ENCODE measurements at regions not wholly inside any gene's neighbourhood (a gene's known extent, or its start where the extent isn't known, plus 50 kb on each side); places are given as distances from the start of the nearest gene placed in this dataset.

GRCh38 chr1:220386494-220387195, 114.4 kb upstream of the RAB3GAP2 start:
- Histone ChIP-seq H3K27ac (no peak overlapping the region), H3K36me3 (no peaks in the 10 kb centered on the region), H3K27me3 (no peaks in the 10 kb centered on the region), H3K4me1 (no peaks in the 10 kb centered on the region), H3K9me3 (peaks cover 0 to 5% of the 10 kb centered on the region in 2 donors), H3K4me3 (no peak overlapping the region)
- no peak for DNase-seq (ENCODE audit: low spot score)
- TF ChIP-seq CTCF (IDR thresholded peaks at IDR 0.05) = no peak

- no peak for DNase-seq (ENCODE audit: low spot score)
- no peaks in the 10 kb centered on the region for H3K27me3 ChIP-seq
- H3K4me1 ChIP-seq = no peaks in the 10 kb centered on the region
- peaks cover 0 to 5% of the 10 kb centered on the region in 2 donors for H3K9me3 ChIP-seq
- TF ChIP-seq CTCF (IDR thresholded peaks at IDR 0.05) = no peak
- no peak overlapping the region for H3K4me3 ChIP-seq
- H3K36me3 ChIP-seq = no peaks in the 10 kb centered on the region
- no peak overlapping the region for H3K27ac ChIP-seq
Observed at GRCh38 chr1:220385158-220385557, 112.9 kb upstream of the RAB3GAP2 start.

- no peaks in the 10 kb centered on the region for H3K4me1 ChIP-seq
- H3K27me3 ChIP-seq = no peaks in the 10 kb centered on the region
- H3K27ac ChIP-seq = no peak overlapping the region
- no peak for TF ChIP-seq CTCF (IDR thresholded peaks at IDR 0.05)
- DNase-seq (ENCODE audit: low spot score) = no peak
- no peak overlapping the region for H3K4me3 ChIP-seq
- H3K9me3 ChIP-seq = peaks cover 0 to 5% of the 10 kb centered on the region in 2 donors
- no peaks in the 10 kb centered on the region for H3K36me3 ChIP-seq
Observed at GRCh38 chr1:220382994-220383393, 110.7 kb upstream of the RAB3GAP2 start.

- Histone ChIP-seq H3K4me1 (no peaks in the 10 kb centered on the region), H3K9me3 (peaks cover 0 to 5% of the 10 kb centered on the region in 2 donors), H3K36me3 (no peaks in the 10 kb centered on the region), H3K27ac (no peak overlapping the region), H3K4me3 (no peak overlapping the region), H3K27me3 (no peaks in the 10 kb centered on the region)
- no peak for DNase-seq (ENCODE audit: low spot score)
- TF ChIP-seq CTCF (IDR thresholded peaks at IDR 0.05) = no peak
Observed at GRCh38 chr1:220380885-220381284, 108.6 kb upstream of the RAB3GAP2 start.

GRCh38 chr1:220378571-220379302, 106.5 kb upstream of the RAB3GAP2 start:
- DNase-seq (ENCODE audit: low spot score) = no peak
- no peaks in the 10 kb centered on the region for H3K27me3 ChIP-seq
- no peaks in the 10 kb centered on the region for H3K4me1 ChIP-seq
- H3K36me3 ChIP-seq = no peaks in the 10 kb centered on the region
- H3K4me3 ChIP-seq = no peak overlapping the region
- H3K9me3 ChIP-seq = no peaks in the 10 kb centered on the region
- H3K27ac ChIP-seq = no peak overlapping the region
- no peak for TF ChIP-seq CTCF (IDR thresholded peaks at IDR 0.05)
